GM18909 (cell line): ENCODE measurements at regions not wholly inside any gene's neighbourhood (a gene's known extent, or its start where the extent isn't known, plus 50 kb on each side); places are given as distances from the start of the nearest gene placed in this dataset.
"Not testable (repeated sequence)": the region's sequence is repeated elsewhere in the genome, so short reads cannot be mapped to it uniquely, and the experiment has no call there.

Source experiments
- ATAC-seq: cut with Tn5 transposase; IDR thresholded peaks from one replicate; pipeline ENCODE4 v1.9.1; 2021; ENCODE audit warnings: mild to moderate bottlenecking; ENCODE audit not compliant: unreplicated experiment, poor library complexity

- ATAC-seq: no peak
These were observed 101.9 kb downstream of the RGS21 start for GRCh38 chr1:192418552-192419285.

- no peak for ATAC-seq
These were observed 113.9 kb downstream of the RGS21 start for GRCh38 chr1:192430644-192431043.

- no peak for ATAC-seq
These were observed 118.9 kb downstream of the RGS21 start for GRCh38 chr1:192435704-192436103.

DNA sequence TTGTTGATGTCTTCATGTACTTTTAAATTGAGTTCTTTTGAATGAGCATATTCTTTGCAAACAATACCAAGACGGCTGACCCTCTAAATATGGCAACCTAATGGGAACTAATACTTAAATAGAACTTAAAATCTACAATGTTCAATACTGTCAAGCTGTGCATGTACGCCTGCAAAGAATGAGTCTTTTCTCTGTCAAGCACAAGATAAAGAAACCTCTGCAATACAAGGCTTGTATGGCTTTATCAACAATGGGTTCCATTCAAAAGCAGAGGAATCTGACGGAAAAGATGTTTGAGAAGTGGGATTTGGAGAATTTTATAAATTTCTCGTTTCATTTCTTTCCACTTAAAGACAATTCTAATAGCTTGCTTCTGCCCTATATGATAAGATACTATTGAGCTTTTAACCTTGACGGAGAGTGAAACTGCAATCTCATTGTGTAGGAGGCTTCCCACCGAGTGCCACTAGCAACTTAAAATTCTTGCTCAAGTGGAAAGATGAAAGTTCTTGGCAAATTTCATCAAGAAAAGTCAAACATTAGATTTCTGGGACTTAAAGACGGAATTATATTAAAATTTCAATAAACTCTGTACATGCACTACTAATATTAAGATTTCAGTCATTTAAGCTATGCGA is 119.8 kb downstream of the RGS21 start:
- no peak for ATAC-seq

DNA sequence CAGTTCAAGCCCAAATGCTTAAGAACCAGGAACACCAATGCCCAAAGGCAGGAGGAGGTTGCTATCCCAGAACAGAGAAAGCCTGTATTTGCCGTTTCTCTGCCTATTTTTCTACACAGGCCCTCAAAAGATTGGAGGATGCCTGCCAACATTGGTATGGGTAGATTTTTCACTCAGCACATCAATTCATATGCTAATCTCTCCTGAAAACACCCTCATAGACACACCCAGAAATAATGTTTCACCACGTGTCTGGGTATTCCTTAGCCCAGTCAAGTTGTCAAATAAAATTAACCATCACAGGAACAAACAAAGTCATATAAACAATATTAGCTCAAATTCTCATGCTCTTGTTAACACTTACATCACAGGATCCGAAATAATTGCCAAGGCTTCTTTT is 121.9 kb downstream of the RGS21 start:
- ATAC-seq: no peak

- ATAC-seq: no peak
These were observed 122.7 kb downstream of the RGS21 start for GRCh38 chr1:192439373-192440025.

DNA sequence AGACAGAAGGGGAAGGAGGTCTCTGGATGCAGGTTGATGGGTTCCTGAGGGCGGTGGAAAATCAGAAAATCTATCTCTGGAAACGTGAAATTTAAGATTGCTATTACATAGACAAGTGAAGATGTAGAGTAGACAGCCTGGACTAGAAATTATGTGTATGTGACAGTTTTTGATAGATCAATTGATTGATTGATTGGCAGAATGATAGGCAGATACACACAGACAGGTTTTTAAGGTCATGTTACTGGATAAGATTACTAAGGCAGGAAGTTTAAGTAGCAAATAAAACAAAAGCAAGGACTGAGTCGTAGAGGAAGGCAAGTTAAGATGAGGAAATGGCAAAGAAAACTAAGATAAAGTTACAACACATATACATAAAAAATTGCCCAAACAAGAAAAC is 124.7 kb downstream of the RGS21 start:
- no peak for ATAC-seq

DNA sequence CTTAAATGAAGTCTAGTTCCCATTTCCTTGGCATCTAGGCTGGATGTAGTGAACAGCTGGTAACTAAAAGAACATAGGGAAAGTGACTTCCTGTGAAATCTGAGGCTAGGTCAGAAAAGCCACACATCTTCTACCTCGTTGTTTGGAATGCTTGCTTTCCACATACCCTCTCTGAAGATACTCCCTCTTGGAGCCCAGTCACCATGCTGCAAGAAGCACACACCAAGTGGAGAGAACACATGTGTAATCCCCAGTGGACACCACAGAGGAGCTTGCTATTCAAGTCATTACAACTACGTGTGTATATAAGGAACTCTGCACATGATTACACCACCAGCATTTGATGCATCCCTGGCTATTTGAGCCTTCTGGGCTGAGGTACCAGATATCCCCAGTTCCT is 125.9 kb downstream of the RGS21 start:
- no peak for ATAC-seq

- no peak for ATAC-seq
These were observed 126.8 kb downstream of the RGS21 start for GRCh38 chr1:192443616-192444015.

- no peak for ATAC-seq
These were observed 128.4 kb downstream of the RGS21 start for GRCh38 chr1:192445241-192445640.

- peak; percentile 64 for ATAC-seq
These were observed 129.2 kb downstream of the RGS21 start for GRCh38 chr1:192445839-192446489.

GRCh38 chr1:192448026-192448578 is 127.5 kb upstream of the RGS1 start:
- ATAC-seq: no peak

DNA sequence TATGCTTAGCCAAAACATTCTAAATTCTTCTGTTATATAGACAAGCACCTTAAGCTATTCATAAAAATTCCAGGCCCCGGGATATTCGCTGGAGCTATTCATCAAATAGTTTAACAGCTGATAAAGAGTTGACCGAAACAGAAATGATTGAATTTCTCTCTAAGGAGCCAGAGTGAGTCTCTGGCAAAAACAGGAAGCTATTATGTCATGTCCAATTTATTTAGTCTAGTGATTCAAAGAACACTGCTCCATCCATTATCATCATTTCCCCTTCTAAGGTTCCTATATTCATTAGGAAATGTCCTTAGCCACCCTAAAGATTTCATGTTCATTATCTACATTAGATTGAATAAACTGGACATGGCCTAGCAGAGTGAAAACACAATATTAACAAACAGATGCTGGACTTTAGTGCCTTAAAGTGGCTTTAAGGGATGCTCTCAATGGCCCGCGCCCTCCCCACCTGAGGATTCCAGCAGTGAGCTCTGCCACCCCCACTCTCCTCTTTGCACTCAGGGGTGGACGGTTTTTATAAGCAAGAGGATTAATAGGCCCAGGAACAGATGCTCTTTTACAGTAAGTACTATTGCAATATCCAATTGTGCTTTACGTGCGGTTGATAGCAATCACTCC is 122.1 kb upstream of the RGS1 start:
- no peak for ATAC-seq

- no peak for ATAC-seq
These were observed 116.1 kb upstream of the RGS1 start for GRCh38 chr1:192459467-192459866.

DNA sequence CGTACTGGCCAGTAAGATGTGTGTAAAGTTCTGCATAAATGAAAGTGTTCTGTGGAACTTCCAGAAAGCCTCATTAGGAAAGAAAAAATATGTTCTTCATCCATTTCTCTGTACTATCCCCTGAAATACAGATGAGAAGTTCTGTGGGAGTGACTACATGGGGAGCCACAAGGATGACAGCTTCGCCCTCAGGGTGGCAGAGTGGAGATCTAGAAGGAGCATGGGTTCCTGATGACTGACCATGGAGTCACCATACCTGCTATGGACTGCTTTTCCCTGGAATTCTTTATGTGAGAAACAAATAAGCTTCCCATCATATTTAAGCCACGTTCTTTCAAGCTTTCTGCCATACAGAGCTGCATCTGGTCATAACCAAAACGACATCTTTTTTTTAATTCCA is 113.9 kb upstream of the RGS1 start:
- no peak for ATAC-seq

- ATAC-seq: no peak
These were observed 113.0 kb upstream of the RGS1 start for GRCh38 chr1:192462616-192463015.

DNA sequence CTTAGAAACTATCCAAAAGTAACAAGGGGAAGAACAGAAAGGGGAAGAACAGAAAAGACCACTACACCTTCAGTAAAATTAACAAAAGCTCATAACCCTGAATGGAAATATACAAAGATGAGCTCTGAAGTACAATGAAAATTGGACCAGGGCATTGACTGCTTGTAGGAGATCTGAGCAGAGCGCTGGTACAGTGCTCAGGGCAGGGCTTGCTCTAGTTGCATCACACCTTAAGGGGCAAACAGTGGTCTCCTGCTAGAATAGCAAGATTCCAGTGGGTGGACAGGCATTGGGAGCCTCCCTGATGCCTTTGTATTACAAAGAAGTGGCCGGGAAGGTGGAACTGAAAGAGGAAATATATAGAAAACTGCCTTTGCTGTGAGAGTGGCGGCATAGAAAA is 111.9 kb upstream of the RGS1 start:
- no peak for ATAC-seq

DNA sequence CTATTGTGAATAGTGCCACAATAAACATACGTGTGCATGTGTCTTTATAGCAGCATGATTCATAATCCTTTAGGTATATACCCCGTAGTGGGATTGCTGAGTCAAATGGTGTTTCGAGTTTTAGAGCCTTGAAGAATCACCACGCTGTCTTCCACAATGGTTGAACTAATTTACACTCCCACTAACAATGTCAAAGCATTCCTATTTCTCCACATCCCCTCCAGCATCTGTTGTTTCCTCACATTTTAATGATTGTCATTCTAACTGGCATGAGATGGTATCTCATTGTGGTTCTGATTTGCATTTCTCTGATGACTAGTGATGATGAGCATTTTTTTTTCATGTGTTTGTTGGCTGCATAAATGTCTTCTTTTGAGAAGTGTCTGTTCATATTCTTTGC is 110.4 kb upstream of the RGS1 start:
- not testable (repeated sequence) for ATAC-seq

DNA sequence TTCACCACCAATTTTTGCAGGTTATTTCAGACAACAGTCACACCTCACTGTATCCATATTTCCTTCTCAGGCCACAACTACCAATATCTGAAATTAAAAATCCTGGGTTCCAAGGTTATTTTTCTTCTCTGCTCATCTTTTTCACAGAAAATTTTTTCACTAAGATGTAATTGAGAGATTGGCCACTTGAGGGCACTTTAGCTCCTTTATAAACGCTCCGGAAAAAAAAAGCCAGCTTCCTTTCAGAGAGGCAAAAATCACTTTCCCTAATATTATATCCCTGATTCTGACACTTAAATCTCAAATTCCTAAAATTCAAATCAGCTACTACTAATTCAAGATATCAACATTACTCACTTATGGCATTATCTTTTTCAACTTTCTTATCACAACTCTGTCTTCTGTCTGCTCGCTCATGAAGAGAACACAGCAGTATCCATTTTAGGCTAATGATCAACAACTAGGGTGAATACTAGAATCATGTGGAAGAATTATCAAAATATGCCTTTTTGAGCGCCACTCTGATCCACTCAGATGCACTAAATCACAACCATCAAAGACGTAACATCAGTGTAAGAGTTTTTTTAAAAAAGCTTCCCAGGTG is 101.4 kb upstream of the RGS1 start:
- ATAC-seq: no peak

- no peak for ATAC-seq
These were observed 100.2 kb upstream of the RGS1 start for GRCh38 chr1:192475329-192475728.
